Fibroblast of lung (primary cell): ENCODE measurements at regions not wholly inside any gene's neighbourhood (a gene's known extent, or its start where the extent isn't known, plus 50 kb on each side); places are given as distances from the start of the nearest gene placed in this dataset.

Experiments used
- EZH2 ChIP-seq: IDR thresholded peaks from 2 replicates; pipeline ENCODE4 v1.5.1; 2012; ENCODE audit warnings: low read length, control low read depth, mild to moderate bottlenecking; ENCODE audit errors: missing control alignments
- TF ChIP-seq, protein P1 (sequence below), 2 donors: IDR thresholded peaks in 1 of 2; conservative IDR thresholded peaks in 1 of 2; 1 replicate in 1 of 2; 2 replicates in 1 of 2; pipeline ENCODE4 v1.5.1; 2011 to 2012; ENCODE audit warnings: low read length in 2 of 2, control low read depth in 1 of 2, inconsistent platforms in 1 of 2, low read depth in 1 of 2, mild to moderate bottlenecking in 1 of 2

DNA sequence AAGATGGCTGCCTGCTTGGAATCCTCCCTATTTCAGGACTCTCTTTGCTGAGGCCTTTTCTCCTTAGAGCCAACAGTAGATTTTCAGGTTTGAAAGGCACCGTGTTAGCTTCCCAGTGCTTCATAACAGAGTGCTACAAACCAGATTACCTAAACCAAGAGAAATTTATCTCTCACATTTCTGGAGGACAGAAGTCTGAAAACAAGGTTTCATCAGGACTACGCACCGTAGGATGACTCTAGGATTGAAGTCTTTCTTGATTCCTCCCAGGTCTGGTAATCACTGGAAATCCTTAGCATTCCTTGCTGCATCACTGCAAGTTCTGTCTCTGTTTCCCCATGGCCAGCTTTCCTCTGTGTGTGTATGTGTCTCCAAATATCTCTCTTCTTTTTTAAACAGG lies 508.4 kb upstream of the GJE1 start:
- TF ChIP-seq, protein P1, sequence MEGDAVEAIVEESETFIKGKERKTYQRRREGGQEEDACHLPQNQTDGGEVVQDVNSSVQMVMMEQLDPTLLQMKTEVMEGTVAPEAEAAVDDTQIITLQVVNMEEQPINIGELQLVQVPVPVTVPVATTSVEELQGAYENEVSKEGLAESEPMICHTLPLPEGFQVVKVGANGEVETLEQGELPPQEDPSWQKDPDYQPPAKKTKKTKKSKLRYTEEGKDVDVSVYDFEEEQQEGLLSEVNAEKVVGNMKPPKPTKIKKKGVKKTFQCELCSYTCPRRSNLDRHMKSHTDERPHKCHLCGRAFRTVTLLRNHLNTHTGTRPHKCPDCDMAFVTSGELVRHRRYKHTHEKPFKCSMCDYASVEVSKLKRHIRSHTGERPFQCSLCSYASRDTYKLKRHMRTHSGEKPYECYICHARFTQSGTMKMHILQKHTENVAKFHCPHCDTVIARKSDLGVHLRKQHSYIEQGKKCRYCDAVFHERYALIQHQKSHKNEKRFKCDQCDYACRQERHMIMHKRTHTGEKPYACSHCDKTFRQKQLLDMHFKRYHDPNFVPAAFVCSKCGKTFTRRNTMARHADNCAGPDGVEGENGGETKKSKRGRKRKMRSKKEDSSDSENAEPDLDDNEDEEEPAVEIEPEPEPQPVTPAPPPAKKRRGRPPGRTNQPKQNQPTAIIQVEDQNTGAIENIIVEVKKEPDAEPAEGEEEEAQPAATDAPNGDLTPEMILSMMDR (conservative IDR thresholded peaks at IDR 0.05 in 1 of 2, IDR thresholded peaks at IDR 0.05 in 1 of 2; ENCODE audit: low read depth in 1 of 2, low read length in 2 of 2): no peak
- no peak for TF ChIP-seq EZH2
